Stimulated activated CD8-positive, alpha-beta memory T cell treated with anti-CD3 and anti-CD28 coated beads, Interleukin-4, amount 100 ng/mL, for 24 hours (primary cell): ENCODE measurements at regions not wholly inside any gene's neighbourhood (a gene's known extent, or its start where the extent isn't known, plus 50 kb on each side); places are given as distances from the start of the nearest gene placed in this dataset.

Experiments used
- DNase-seq: peaks from one replicate; pipeline ENCODE4 v3.0.0-alpha.2; 2020; ENCODE audit warnings: low read depth

DNA sequence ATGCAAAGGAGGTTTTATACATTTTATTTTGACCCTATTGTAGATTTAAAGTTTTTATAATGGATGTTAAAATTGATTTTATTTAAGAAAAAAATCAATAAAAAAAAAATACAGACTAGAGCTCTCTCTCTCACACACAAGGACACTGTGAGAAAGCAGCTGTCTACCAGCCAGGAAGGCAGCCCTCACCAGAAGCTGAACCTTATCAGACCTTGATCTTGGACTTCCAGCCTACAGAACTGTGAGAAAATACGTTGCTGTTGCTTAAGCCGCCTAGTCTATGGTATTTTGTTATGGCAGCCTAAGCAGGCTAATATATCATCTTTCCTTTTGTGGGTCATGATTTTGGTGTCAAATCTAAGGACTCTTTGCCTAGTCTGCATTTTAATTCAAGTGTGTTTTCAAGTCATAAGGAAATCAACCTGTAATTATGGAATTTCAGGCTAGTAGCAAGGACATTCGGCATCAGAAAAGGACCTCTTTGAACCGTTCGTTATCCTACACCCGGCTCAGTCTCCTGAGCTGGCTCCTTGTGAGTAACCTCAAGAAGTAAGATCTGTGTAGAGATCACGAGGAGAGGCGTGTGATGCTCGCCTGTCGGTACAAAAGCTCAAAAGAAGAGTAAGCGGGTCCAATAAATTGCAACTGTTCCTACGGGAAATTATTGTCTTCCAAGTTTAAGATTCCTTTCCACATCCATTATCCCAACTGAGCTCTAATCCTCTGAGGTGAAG lies 98.2 kb downstream of the PDCL3 start:
- DNase-seq, result no peak

DNA sequence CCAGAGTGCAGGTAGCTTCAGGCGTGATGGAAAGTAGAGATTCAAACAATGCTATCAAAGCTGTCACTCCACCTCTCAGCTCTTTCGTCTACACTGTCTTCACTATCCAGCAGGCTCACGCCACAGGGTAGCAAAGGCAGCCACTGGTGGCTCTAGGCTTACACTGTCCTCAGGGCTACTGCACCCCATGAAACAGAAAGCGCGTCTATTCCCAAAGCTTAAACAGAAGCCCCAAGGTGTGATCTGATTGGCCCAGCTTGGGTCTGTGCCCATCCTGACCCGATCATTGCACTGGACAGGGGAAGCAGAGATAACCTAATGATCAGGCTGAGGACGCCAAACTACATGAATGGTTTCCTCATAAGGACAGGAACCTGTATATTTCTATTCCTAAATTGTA lies 100.1 kb downstream of the PDCL3 start:
- no peak for DNase-seq

GRCh38 chr2:100664021-100664755 lies 101.4 kb downstream of the PDCL3 start:
- no peak for DNase-seq

DNA sequence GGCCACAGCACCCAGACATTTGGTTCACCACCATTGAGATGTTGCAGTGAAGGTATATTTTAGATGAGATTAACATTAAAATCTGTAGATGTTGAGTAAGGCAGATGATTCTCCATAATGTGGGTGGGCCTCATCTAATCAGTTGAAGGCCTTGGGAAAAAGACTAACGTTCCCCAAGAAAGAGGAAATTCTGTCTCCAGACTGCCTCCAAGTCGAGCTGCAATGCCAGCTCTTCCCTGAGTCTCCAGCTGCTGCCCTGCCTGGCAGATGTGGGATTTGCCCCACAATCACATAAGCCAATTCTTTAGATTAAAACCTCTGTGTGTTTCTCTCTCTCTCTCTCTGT lies 101.9 kb downstream of the PDCL3 start:
- DNase-seq, result no peak

- no peak for DNase-seq
Measured at GRCh38 chr2:100666996-100667395, 104.2 kb downstream of the PDCL3 start.

- DNase-seq, result no peak
Measured at GRCh38 chr2:100667801-100668200, 105.0 kb downstream of the PDCL3 start.

GRCh38 chr2:100670232-100670631 lies 107.4 kb downstream of the PDCL3 start:
- DNase-seq, result no peak

GRCh38 chr2:100673115-100673514 lies 110.3 kb downstream of the PDCL3 start:
- DNase-seq, result no peak

- DNase-seq, result no peak
Measured at GRCh38 chr2:100673691-100674485, 111.1 kb downstream of the PDCL3 start.

- no peak for DNase-seq
Measured at GRCh38 chr2:100674666-100675065, 111.9 kb downstream of the PDCL3 start.

DNA sequence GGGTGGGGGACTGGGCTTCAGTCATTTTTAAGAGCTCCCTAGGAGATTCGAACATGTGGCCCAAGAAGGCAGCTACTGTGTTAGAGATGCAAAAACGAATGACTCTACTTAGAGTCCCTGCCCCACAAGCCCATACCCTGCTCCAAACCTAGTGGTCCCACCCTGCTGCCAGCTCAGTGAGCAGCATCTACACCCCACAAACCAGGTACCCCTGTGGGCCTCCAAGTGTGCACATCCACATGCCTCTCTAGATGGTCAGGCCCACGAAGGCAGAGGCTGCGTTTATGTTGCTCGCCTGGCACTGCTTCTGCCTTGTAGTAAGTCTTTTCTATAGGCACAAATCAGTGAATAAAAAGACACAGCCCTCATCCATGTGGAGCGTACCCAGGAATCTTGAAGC lies 112.6 kb downstream of the PDCL3 start:
- DNase-seq, result no peak

GRCh38 chr2:100675855-100676254 lies 113.1 kb downstream of the PDCL3 start:
- no peak for DNase-seq

DNA sequence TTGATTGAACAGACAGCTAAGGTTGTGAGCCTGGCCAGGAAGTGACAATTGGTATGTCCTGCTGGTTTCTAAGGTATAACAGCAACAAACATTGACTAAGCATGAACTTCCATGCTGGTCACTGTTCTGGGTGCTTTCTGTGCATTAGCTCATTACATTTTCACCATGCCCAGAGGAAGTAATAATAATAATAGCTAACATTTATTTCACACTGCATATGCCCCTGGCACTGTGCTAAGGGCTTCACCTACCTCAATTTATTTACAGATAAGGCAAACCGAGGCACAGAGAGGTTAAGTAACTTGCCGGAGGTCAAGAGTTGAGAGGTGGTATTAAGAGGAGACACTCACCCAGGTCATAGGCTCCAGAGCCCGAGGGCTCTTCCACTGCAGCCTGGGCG lies 113.6 kb downstream of the PDCL3 start:
- no peak for DNase-seq

DNA sequence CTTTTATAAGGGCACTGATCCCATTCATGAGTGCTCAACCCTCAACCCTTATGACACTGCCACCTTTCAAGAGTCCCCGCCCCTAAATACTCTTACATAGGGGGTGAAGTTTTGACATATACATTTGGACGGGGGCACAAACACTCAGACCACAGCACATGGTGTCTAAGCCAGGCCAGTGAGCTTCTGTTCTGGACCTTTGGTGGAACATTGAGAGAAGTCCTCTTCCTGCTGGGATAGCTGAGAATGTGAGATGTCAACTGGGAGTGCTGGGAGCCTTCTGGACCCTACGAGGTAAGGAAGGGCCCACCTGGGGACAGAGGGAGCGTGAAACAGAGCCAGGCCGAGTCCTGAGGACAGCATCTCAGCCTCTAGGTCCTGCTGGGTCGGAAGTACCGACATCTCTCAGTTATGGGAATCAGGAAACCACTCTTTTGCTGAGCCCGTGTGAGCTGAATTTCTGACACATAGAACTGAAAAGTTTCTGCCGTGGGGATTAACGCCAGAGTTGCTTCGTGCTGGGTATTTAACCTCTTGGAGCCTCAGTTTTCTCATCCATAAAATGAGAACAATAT lies 114.9 kb downstream of the PDCL3 start:
- no peak for DNase-seq

DNA sequence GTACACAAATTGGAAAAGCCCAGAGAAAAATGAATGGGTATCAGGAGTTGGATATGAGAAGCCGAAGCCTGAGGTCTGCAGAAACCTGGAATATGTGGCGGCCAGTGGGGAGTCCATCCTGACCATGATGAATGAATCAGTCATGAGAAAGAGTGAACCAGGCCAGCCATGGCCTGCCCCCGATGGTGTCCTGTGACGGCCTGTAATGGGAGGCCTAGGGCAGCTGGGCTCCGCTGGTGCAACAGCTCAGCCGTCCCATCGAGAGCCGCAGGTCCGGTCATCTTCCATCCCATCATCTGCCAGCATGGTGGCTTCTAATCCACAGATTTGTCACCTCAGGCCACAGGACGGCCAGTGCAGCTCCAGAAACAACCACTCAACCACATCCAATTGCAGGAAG lies 116.4 kb downstream of the PDCL3 start:
- DNase-seq, result no peak

DNA sequence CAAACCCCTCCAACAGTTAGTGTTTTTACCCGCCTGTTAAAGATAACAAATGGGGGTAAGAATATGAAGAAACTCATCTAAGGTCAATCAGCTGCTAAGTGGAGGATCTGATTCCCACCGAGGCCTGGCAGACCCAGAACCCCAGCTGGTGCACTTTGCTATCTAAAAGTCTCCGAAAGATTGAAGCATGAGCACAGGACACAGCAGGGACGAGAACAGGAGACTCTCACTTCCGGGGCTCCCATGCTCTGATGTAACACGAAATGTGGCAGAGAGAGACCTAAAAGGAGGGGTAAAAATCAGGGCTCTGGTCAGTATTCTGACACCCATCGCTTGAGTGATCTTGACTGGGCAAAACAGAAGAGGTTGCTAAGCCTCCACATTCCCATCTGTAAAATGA lies 119.7 kb downstream of the PDCL3 start:
- no peak for DNase-seq

DNA sequence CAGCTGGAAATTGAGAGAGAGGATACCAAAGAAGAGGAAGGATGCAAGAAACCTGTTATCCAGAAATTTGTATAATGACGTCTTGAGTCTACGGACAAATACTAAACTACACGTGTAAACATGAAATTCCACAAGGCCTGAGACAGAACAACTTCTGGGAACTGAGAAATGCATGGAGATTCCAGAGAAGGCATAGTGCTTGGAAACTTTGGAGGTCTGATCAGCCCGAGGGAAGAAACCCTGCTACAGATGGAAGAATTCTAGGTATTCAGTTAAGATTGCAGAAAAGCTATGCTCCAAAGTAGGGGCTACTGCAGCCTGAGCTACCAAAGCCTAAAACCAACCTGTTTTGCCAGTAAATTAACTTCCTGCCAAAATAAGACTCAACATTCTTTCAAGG lies 120.4 kb downstream of the PDCL3 start:
- DNase-seq, result no peak

GRCh38 chr2:100691846-100692245 lies 128.1 kb upstream of the NPAS2 start:
- no peak for DNase-seq

DNA sequence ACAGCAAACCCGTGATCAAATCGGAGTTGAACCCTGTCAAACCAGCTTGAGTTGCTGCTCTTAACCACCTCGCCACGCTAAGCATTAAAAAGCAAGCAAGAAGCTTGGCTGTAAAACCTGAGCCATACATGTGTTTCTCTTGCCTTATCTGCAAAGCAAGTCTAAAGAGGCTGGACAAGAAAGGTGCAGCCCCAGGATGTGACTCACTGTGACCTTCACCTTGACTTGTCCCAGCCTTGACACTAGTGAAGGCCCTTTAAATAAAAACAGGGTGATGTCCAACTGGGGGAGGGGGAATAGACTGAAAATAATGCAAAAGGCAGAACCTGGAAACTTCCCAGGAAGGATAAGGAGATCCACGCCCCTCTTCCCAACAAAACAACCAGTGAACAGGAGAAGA lies 127.6 kb upstream of the NPAS2 start:
- no peak for DNase-seq

DNA sequence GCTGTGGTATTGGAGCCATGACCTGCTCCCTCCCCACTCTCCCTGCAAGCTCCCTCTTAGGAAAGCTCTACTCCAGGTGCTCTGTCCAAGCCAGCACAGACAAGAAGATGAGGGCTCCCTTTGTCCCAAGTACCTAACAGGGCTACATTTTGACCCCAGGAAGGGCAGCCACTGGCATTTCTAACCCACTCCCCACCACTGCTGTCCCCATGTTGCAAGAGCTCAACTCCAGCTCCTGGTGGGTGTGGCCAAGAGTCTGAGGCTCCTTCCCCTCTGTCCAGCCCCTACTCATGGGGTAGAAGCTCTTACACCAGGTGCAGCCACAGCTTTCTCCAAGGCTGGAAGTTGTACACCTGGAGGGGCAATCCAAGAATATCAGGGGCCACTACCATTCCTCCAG lies 127.0 kb upstream of the NPAS2 start:
- no peak for DNase-seq

GRCh38 chr2:100699131-100699530 lies 120.8 kb upstream of the NPAS2 start:
- no peak for DNase-seq

- no peak for DNase-seq
Measured at GRCh38 chr2:100702438-100703109, 117.4 kb upstream of the NPAS2 start.
